ENCODE measurements at regions not wholly inside any gene's neighbourhood (a gene's known extent, or its start where the extent isn't known, plus 50 kb on each side); places are given as distances from the start of the nearest gene placed in this dataset.
"Not testable (repeated sequence)": the region's sequence is repeated elsewhere in the genome, so short reads cannot be mapped to it uniquely, and the experiment has no call there.

GRCh38 chr12:33166260-33166659, 269.7 kb upstream of the PKP2 start:
- TF ChIP-seq CTCF, EP300, POLR2A, POLR2AphosphoS5 (IDR thresholded peaks at IDR 0.05): not testable (repeated sequence)

All from suprapubic skin (tissue), 4 donors.